ENCODE measurements at regions not wholly inside any gene's neighbourhood (a gene's known extent, or its start where the extent isn't known, plus 50 kb on each side); places are given as distances from the start of the nearest gene placed in this dataset.

- no peak overlapping the region for H3K9ac ChIP-seq (ENCODE audit: insufficient read depth, low read depth, low read length)
- peaks cover 2 to 28% of the 10 kb centered on the region in 2 experiments; a peak in 3 of 5 replicates for H3K27me3 ChIP-seq (ENCODE audit: control insufficient read depth in 1 of 2, insufficient read depth in 2 of 2, low read length in 2 of 2)
- H3K4me1 ChIP-seq (ENCODE audit: insufficient read depth, low read length), result no peaks in the 10 kb centered on the region
- FAIRE-seq, result no peak
- DNase-seq (ENCODE audit: low spot score), result no peak
- CTCF ChIA-PET (ENCODE audit: low intra/inter-chr PET ratio, low total read pairs), result no interaction called here
- no peaks in the 10 kb centered on the region for H4K20me1 ChIP-seq (ENCODE audit: insufficient read depth, low read length)
- H3K27ac ChIP-seq (ENCODE audit: extremely low read length, insufficient read depth, low read length), result no peak overlapping the region
- BruUV-seq (replicated peaks), result no TSS peak
- ATAC-seq, result 0 out of 3 replicates have a peak, but pooled peaks have one; percentile 15
- TF ChIP-seq ATF7 (IDR thresholded peaks at IDR 0.05), result peak; percentile 72
- no peak for TF ChIP-seq ATF7 (CRISPR knock-in tag; IDR thresholded peaks at IDR 0.05)
- peak; percentile 86 for TF ChIP-seq CREB1 (IDR thresholded peaks at IDR 0.05)
- no peak for TF ChIP-seq CREB1 (CRISPR knock-in tag; IDR thresholded peaks at IDR 0.05)
- no peak for TF ChIP-seq ZSCAN21 (CRISPR knock-in tag; IDR thresholded peaks at IDR 0.05; ENCODE audit: borderline replicate concordance)
- in situ Hi-C loops (cut with HindIII; ENCODE audit: extremely low pct_ligation_motif_present, low pct_unique_long_range_greater_than_20kb) (no loop called here), intact Hi-C loops (cut with micrococcal nuclease; ENCODE audit: unreplicated experiment) (no loop called here)
- H3K36me3 ChIP-seq (replicated peaks in 1 of 2; ENCODE audit: control insufficient read depth in 1 of 2, insufficient read depth in 2 of 2, low read length in 2 of 2), result no peaks in the 10 kb centered on the region
- 40% methylated on average over 5 of the region's 31 CpGs for WGBS (ENCODE audit: low lambda C conversion rate)
- H3K79me2 ChIP-seq (ENCODE audit: insufficient read depth, low read length), result no peaks in the 10 kb centered on the region
- POLR2A ChIA-PET, result no interaction called here
- H2AFZ ChIP-seq (ENCODE audit: low read length), result no peak overlapping the region
- no peak overlapping the region for H3K4me3 ChIP-seq (replicated peaks in 1 of 3; ENCODE audit: insufficient read depth in 1 of 3, low read depth in 2 of 3, low read length in 3 of 3)
- no peaks in the 10 kb centered on the region for H3K9me3 ChIP-seq (ENCODE audit: low read length)
- H3K4me2 ChIP-seq (ENCODE audit: low read depth, low read length), result no peak overlapping the region
These were observed 1029.1 kb downstream of the BRD1 start for GRCh38 chr22:48798281-48799226.

GRCh38 chr22:48797731-48798130, 1029.9 kb downstream of the BRD1 start:
- WGBS (ENCODE audit: low lambda C conversion rate), result 51% methylated on average over 8 of the region's 8 CpGs
- CTCF ChIA-PET (ENCODE audit: low intra/inter-chr PET ratio, low total read pairs), result no interaction called here
- peaks cover 2 to 22% of the 10 kb centered on the region in 2 experiments; a peak in 2 of 5 replicates for H3K27me3 ChIP-seq (ENCODE audit: control insufficient read depth in 1 of 2, insufficient read depth in 2 of 2, low read length in 2 of 2)

More at GRCh38 chr22:48797731-48798130, 1029.9 kb downstream of the BRD1 start:
- H3K79me2 ChIP-seq (ENCODE audit: insufficient read depth, low read length), result no peaks in the 10 kb centered on the region
- FAIRE-seq (no peak), ATAC-seq (no peak), DNase-seq (ENCODE audit: low spot score) (no peak)
- H3K9ac ChIP-seq (ENCODE audit: insufficient read depth, low read depth, low read length), result no peak overlapping the region
- no peaks in the 10 kb centered on the region for H3K4me1 ChIP-seq (ENCODE audit: insufficient read depth, low read length)
- in situ Hi-C loops (cut with HindIII; ENCODE audit: extremely low pct_ligation_motif_present, low pct_unique_long_range_greater_than_20kb) (no loop called here), intact Hi-C loops (cut with micrococcal nuclease; ENCODE audit: unreplicated experiment) (no loop called here)
- POLR2A ChIA-PET, result no interaction called here
- H2AFZ ChIP-seq (ENCODE audit: low read length), result no peak overlapping the region
- H3K9me3 ChIP-seq (ENCODE audit: low read length), result no peaks in the 10 kb centered on the region
- peaks cover 1% of the 10 kb centered on the region; the same call in 1 of the 2 replicates for H4K20me1 ChIP-seq (ENCODE audit: insufficient read depth, low read length)
- TF ChIP-seq MTA3 (CRISPR knock-in tag; IDR thresholded peaks at IDR 0.05) (no peak), CERS6 (CRISPR knock-in tag; IDR thresholded peaks at IDR 0.05) (no peak)
- H3K4me3 ChIP-seq (replicated peaks in 1 of 3; ENCODE audit: insufficient read depth in 1 of 3, low read depth in 2 of 3, low read length in 3 of 3), result no peak overlapping the region
- H3K4me2 ChIP-seq (ENCODE audit: low read depth, low read length), result no peak overlapping the region
- no peak overlapping the region for H3K27ac ChIP-seq (ENCODE audit: extremely low read length, insufficient read depth, low read length)
- BruUV-seq (replicated peaks), result no TSS peak
- H3K36me3 ChIP-seq (replicated peaks in 1 of 2; ENCODE audit: control insufficient read depth in 1 of 2, insufficient read depth in 2 of 2, low read length in 2 of 2), result no peaks in the 10 kb centered on the region

Measured in HepG2 (cell line).